ENCODE measurements at regions not wholly inside any gene's neighbourhood (a gene's known extent, or its start where the extent isn't known, plus 50 kb on each side); places are given as distances from the start of the nearest gene placed in this dataset.

DNA sequence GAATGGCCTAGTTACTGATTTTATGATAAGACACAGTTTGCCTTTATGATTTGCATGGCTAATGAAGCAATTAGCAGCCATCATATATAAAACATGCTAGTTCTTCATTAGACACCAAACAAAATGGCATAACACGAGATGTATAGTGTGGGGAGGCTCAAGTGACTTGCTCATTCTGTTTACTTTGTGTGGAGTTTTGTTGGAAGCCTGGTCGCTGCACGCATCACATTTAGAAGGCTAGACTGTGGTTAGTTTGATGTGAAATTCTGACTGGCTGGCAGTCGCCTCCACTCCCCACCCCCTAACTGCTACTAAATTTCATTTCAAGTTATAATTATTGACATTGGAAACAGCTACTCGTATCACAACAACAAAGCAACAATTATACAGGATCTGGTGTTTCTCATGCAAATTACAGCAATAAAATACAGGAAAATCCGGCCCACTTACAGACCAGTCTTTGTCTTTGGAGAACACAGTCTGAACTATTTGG lies 356.1 kb downstream of the LMO4 start:
- DNase-seq: peak; percentile 38

- DNase-seq: no peak
Observed at GRCh38 chr1:87685311-87686135, 356.8 kb downstream of the LMO4 start.

DNA sequence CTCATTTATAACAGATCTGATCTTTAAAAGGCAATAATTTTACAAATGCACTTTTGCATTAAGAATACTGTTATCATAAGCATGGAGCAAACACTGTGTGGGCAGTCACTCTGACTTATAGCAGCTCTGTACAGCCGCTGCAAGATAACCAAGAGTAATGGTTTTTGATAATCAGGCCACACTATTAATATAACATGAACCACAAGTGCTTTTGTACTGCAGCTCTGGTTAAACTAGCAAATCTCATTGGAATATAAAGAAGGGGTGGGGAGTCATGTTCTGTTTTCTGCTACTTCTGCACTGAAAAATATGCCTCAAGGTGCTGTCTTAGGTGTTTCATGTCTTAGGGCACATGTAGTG lies 357.4 kb downstream of the LMO4 start:
- DNase-seq: no peak

- DNase-seq: no peak
Observed at GRCh38 chr1:87686671-87687070, 358.0 kb downstream of the LMO4 start.

GRCh38 chr1:87688136-87688535 lies 359.5 kb downstream of the LMO4 start:
- DNase-seq: no peak

DNA sequence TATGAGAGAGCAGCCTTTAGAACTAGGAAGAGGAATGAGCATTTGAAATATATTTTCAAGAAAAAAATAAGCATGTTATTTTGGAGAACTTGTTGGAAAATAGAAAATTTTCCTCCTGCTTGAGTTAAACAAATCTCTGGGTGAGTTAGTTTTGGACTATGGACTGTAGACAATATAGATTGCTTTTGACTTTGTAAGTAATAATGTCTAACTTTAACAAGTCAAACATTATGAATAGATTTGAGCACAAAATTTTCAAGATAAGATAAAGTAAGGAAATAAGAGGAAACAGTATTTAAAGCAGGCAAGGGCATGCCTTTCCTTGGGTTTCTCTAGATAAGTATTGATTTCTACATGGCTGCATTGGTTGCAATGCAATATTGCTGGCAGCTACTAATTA lies 360.8 kb downstream of the LMO4 start:
- DNase-seq: no peak

DNA sequence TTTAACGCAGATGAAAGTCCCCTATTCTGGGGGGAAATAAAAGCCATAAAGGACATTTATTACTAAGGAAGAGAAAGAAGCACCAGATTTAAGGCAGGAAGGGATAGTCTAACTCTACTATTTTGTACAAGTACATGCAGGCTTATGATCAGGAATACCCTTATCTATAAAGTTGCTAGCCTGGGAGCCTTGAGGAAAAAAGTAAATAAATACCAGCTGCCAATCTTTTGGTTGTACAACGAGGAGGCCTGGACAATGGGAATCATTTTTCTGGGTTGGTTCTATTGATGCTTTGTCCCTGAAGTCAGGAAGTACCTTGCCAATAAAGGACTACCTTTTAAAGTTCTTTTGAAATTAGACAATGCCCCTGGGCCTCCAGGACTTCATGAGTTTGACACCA lies 367.8 kb downstream of the LMO4 start:
- DNase-seq: no peak

DNA sequence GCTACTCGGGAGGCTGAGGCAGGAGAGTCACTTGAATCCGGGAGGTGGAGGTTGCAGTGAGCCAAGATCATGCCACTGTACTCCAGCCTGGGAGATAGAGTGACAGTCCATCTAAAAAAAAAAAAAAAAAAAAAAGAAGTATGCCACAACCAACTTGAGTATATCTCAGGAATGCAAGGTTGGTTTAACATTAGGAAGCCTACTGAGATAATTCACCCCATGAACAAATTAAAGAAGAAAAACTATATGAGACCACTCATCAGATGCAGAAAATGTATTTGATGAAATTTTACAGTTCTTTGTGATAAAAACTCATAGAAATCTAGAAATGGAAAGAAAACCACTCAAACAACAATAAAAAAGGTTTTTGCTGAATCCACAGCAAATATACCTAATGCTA lies 373.8 kb downstream of the LMO4 start:
- no peak for DNase-seq

- DNase-seq: no peak
Observed at GRCh38 chr1:87705233-87705632, 376.6 kb downstream of the LMO4 start.

DNA sequence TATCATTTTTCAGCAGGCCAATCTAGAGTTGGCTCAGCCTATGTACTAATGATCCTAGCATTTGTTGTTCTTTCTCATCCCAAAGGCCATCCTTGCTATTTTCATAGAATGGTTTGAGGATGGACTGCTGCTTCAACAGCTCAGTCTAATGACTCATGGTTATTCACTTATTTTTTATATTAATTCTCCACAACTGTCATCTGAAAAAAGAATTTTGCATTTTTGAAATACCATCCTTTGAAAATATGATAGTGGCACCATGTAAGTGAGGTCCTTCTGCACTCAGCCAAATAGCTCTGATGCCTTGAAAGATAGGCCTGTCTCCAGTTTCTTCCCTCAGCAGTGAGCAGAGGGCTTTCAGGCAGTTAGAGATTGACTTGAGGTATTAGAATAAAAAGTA lies 377.5 kb downstream of the LMO4 start:
- DNase-seq: peak; percentile 90

GRCh38 chr1:87706779-87707228 lies 378.1 kb downstream of the LMO4 start:
- DNase-seq: peak; percentile 34

- no peak for DNase-seq
Observed at GRCh38 chr1:87707411-87707810, 378.7 kb downstream of the LMO4 start.

- no peak for DNase-seq
Observed at GRCh38 chr1:87712261-87713010, 383.8 kb downstream of the LMO4 start.

DNA sequence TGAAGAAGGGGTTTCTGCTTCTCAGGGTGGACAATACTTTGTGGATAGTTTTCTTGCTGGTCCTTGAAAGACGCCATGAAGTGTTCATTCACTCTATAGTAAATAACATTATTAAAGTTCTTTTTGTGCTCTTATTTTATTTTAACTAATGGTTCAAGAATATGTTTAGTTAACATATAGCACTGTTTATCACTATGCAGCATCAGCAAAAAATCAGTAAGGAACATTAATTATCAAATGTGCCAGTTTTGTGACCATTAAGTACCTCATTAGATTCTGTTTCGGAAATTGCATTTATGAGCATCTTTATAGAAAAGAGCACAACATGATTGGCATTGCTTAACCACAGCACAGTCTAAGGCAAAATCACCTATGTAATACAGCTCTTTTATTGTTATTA lies 385.6 kb downstream of the LMO4 start:
- DNase-seq: no peak

GRCh38 chr1:87715052-87715451 lies 386.4 kb downstream of the LMO4 start:
- DNase-seq: no peak

DNA sequence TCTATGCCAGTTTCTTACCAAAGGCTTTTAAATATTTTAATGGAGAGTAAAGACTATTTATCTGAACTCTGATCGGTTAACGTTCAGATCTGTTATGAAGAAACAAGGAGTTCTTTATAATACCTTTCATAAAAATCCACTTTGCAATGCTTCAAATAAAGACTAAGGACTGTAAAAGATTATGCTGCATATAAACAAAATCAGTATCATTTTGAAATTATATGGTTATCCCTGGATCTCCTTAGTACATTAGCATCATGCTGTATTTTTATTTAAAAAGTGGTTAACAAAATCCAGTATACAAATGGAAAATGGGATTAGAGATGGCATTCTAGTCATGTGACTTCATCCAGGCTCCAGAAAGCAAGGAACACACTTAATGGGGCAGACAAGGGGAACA lies 386.8 kb downstream of the LMO4 start:
- DNase-seq: no peak

GRCh38 chr1:87717157-87717670 lies 388.5 kb downstream of the LMO4 start:
- DNase-seq: no peak

GRCh38 chr1:87718241-87718950 lies 389.7 kb downstream of the LMO4 start:
- no peak for DNase-seq

DNA sequence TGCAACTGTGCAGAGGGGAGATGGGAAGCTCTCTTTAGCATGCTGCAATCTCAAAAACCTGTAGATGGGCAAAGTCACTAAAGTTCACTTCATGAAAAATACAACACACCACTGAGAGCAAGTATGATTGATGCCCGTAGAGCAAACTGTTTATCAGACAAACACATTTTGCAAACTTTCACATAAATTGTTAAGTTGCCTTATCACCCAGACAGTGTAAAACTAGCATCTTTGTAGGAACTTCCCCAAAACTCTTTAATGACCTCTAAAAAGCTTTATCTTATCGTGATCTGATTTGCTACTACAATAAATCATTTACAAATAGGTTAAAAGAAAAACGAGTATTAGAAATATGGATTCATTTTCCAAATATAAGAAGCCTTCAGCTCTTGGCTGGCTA lies 391.0 kb downstream of the LMO4 start:
- no peak for DNase-seq

- no peak for DNase-seq
Observed at GRCh38 chr1:87720561-87720960, 391.9 kb downstream of the LMO4 start.

DNA sequence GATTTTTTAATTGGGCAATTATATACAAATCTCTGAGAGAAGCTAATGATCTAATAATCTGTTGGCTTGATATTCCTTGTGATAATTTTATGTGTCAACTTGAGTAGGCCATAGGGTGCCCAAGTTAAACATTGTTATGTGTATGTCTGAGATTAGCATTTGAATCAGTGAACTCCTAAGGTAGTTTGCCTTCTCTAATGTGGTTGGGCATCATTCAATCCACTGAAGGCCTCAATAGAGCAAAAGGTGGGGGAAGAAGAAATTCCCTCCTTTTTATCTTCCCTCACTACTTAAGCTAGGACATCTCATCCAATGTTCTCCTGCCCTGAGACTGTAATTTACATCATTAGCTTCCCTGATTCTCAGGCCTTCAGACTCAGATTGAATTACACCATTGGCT lies 394.5 kb downstream of the LMO4 start:
- no peak for DNase-seq

- no peak for DNase-seq
Observed at GRCh38 chr1:87728169-87728568, 399.5 kb downstream of the LMO4 start.
